KMS-11 (cell line): ENCODE measurements at regions not wholly inside any gene's neighbourhood (a gene's known extent, or its start where the extent isn't known, plus 50 kb on each side); places are given as distances from the start of the nearest gene placed in this dataset.

Experiments
- H2AFZ ChIP-seq: fragments of 200-600 bp; sonication (generic); 2 replicates; pipeline ENCODE4 v1.6.1; 2016; ENCODE audit warnings: antibody characterized with exemption, mixed run types, low read depth
- H3K27ac ChIP-seq: fragments of 200-600 bp; sonication (generic); 2 replicates; pipeline ENCODE4 v1.6.1; 2016; ENCODE audit warnings: mild to moderate bottlenecking, mixed run types
- H3K27me3 ChIP-seq: fragments of 200-600 bp; sonication (generic); 2 replicates; pipeline ENCODE4 v1.6.1; 2017; ENCODE audit warnings: mild to moderate bottlenecking, low read depth, mixed run types, moderate library complexity; ENCODE audit not compliant: insufficient read depth
- H3K36me3 ChIP-seq: fragments of 200-600 bp; sonication (generic); 2 replicates; pipeline ENCODE4 v1.6.1; 2017; ENCODE audit warnings: mild to moderate bottlenecking, mixed run types; ENCODE audit not compliant: insufficient read depth
- H3K4me1 ChIP-seq: fragments of 200-600 bp; sonication (generic); 2 replicates; pipeline ENCODE4 v1.6.1; 2016; ENCODE audit warnings: mild to moderate bottlenecking, low read depth, mixed run types; ENCODE audit not compliant: poor library complexity, severe bottlenecking
- H3K4me2 ChIP-seq: fragments of 200-600 bp; sonication (generic); 2 replicates; pipeline ENCODE4 v1.7.0; 2016; ENCODE audit warnings: mild to moderate bottlenecking, mixed run types
- H3K4me3 ChIP-seq: fragments of 200-600 bp; sonication (generic); IDR thresholded peaks from 2 replicates; pipeline ENCODE4 v1.6.1; 2017; ENCODE audit warnings: low read depth, low read length, mixed read lengths; ENCODE audit not compliant: insufficient read depth
- H3K79me2 ChIP-seq: fragments of 200-600 bp; sonication (generic); 2 replicates; pipeline ENCODE4 v1.6.1; 2016; ENCODE audit warnings: low read depth, mixed run types; ENCODE audit not compliant: insufficient read depth
- H3K9ac ChIP-seq: fragments of 200-600 bp; sonication (generic); 2 replicates; pipeline ENCODE4 v1.6.1; 2016; ENCODE audit warnings: mild to moderate bottlenecking, mixed run types
- H4K20me1 ChIP-seq: fragments of 200-600 bp; sonication (generic); 2 replicates; pipeline ENCODE4 v1.6.1; 2016; ENCODE audit warnings: mild to moderate bottlenecking, mixed run types; ENCODE audit not compliant: insufficient read depth
- TF ChIP-seq, protein P1 (sequence below): fragments of 200-600 bp; sonication (generic); conservative IDR thresholded peaks from 2 replicates; pipeline ENCODE4 v1.6.1; 2017; ENCODE audit warnings: low read depth, mild to moderate bottlenecking, antibody characterized with exemption, low read length, moderate library complexity, mixed read lengths

- TF ChIP-seq, protein P1, sequence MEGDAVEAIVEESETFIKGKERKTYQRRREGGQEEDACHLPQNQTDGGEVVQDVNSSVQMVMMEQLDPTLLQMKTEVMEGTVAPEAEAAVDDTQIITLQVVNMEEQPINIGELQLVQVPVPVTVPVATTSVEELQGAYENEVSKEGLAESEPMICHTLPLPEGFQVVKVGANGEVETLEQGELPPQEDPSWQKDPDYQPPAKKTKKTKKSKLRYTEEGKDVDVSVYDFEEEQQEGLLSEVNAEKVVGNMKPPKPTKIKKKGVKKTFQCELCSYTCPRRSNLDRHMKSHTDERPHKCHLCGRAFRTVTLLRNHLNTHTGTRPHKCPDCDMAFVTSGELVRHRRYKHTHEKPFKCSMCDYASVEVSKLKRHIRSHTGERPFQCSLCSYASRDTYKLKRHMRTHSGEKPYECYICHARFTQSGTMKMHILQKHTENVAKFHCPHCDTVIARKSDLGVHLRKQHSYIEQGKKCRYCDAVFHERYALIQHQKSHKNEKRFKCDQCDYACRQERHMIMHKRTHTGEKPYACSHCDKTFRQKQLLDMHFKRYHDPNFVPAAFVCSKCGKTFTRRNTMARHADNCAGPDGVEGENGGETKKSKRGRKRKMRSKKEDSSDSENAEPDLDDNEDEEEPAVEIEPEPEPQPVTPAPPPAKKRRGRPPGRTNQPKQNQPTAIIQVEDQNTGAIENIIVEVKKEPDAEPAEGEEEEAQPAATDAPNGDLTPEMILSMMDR, result 0 out of 2 replicates have a peak, but pooled peaks have one; percentile 25
- no peak overlapping the region for H3K27ac ChIP-seq
- H2AFZ ChIP-seq, result no peak overlapping the region
- H4K20me1 ChIP-seq, result no peaks in the 10 kb centered on the region
- no peaks in the 10 kb centered on the region for H3K79me2 ChIP-seq
- H3K4me2 ChIP-seq, result no peak overlapping the region
- no peak overlapping the region for H3K9ac ChIP-seq
- no peak overlapping the region for H3K4me3 ChIP-seq
- H3K36me3 ChIP-seq, result no peaks in the 10 kb centered on the region
- no peaks in the 10 kb centered on the region for H3K27me3 ChIP-seq
- H3K4me1 ChIP-seq, result no peaks in the 10 kb centered on the region
Measured at GRCh38 chr12:116687888-116688287, 50.0 kb downstream of the SPRING1 start.

DNA sequence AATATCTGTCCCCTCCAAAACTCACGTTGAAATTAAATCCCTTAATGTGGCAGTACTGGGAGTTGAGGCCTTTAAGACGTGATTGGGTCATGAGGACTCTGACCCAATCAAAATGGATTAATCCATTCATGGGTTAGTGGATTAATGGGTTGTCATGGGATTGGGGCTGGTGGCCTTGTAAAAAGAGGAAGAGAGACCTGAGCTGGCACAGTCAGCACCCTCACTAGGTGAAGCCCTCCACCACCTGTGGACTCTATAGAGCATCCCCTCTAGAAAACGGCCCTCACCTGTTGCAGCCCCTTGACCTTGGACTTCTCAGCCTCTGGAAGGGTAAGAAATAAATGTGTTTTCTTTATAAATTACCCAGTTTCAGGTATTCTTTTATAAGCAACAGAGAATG lies 53.0 kb downstream of the SPRING1 start:
- H3K27ac ChIP-seq, result no peak overlapping the region
- H3K27me3 ChIP-seq, result no peaks in the 10 kb centered on the region
- no peak overlapping the region for H3K4me2 ChIP-seq
- H3K4me3 ChIP-seq, result no peak overlapping the region
- H3K9ac ChIP-seq, result no peak overlapping the region
- no peaks in the 10 kb centered on the region for H3K36me3 ChIP-seq
- no peaks in the 10 kb centered on the region for H4K20me1 ChIP-seq
- TF ChIP-seq, protein P1, result no peak
- no peaks in the 10 kb centered on the region for H3K79me2 ChIP-seq
- H3K4me1 ChIP-seq, result no peaks in the 10 kb centered on the region
- H2AFZ ChIP-seq, result no peak overlapping the region

DNA sequence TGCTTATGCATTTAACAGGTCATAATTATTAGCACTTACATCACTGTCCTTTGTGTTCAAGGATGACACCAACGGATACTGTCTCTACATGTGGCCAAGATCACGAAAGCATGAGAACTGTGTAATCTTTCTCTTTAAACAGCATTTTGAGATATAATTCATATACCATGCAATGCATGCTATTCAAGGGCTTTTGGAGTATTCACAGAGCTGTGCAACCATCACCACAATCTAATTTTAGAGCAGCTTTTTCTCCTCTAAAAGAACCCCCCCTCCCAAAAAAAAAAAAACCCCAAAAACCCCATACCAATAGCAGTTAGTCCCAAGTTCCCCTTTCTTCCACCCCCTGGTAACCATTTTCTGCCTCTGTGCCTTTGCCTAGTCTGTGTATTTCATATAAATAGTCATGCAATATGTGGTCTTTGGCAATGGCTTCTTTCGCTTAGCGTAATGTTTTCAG lies 60.6 kb downstream of the SPRING1 start:
- Histone ChIP-seq H3K27me3 (no peaks in the 10 kb centered on the region), H3K4me3 (no peak overlapping the region), H4K20me1 (no peaks in the 10 kb centered on the region), H3K36me3 (no peaks in the 10 kb centered on the region), H2AFZ (no peak overlapping the region), H3K79me2 (no peaks in the 10 kb centered on the region), H3K4me2 (no peak overlapping the region), H3K4me1 (no peaks in the 10 kb centered on the region), H3K27ac (no peak overlapping the region), H3K9ac (no peak overlapping the region)
- TF ChIP-seq, protein P1, result no peak

GRCh38 chr12:116675339-116676107 lies 62.3 kb downstream of the SPRING1 start:
- Histone ChIP-seq H3K36me3 (no peaks in the 10 kb centered on the region), H3K4me1 (no peaks in the 10 kb centered on the region), H3K27me3 (no peaks in the 10 kb centered on the region), H4K20me1 (no peaks in the 10 kb centered on the region), H3K79me2 (no peaks in the 10 kb centered on the region), H2AFZ (no peak overlapping the region), H3K9ac (no peak overlapping the region), H3K4me3 (no peak overlapping the region), H3K27ac (no peak overlapping the region), H3K4me2 (no peak overlapping the region)
- TF ChIP-seq, protein P1, result no peak
